Lung (tissue), 11 donors: ENCODE measurements at regions not wholly inside any gene's neighbourhood (a gene's known extent, or its start where the extent isn't known, plus 50 kb on each side); places are given as distances from the start of the nearest gene placed in this dataset.

ENCODE experiments used
- ATAC-seq: fragments of 200-7000 bp; cut with Tn5 transposase; one replicate; pipeline ENCODE4 v1.9.1; 2020; ENCODE audit warnings: moderate number of reproducible peaks; ENCODE audit not compliant: insufficient read depth, low FRiP score
- DNase-seq, 3 donors: peaks; one replicate each; pipeline ENCODE4 v3.0.0-alpha.2; 2013 to 2017
- H3K27ac ChIP-seq, 2 donors: one replicate each; pipeline ENCODE4 v1.5.1; 2013; ENCODE audit warnings: mild to moderate bottlenecking in 2 of 2, moderate library complexity in 2 of 2, control low read depth in 1 of 2, inconsistent platforms in 1 of 2, low read depth in 1 of 2, low read length in 1 of 2
- H3K27me3 ChIP-seq, 3 donors: one replicate each; pipeline ENCODE4 v1.5.1; 2013; ENCODE audit warnings: low read length in 2 of 3; ENCODE audit not compliant: control insufficient read depth in 3 of 3, insufficient read depth in 3 of 3
- H3K36me3 ChIP-seq, 4 donors: one replicate each; pipeline ENCODE4 v1.5.1; 2013; ENCODE audit warnings: low read length in 4 of 4, mild to moderate bottlenecking in 1 of 4, moderate library complexity in 1 of 4; ENCODE audit not compliant: control insufficient read depth in 4 of 4, insufficient read depth in 4 of 4
- H3K4me1 ChIP-seq, 5 donors: one replicate each; pipeline ENCODE4 v1.5.1; 2013; ENCODE audit warnings: low read length in 5 of 5, mild to moderate bottlenecking in 2 of 5, moderate library complexity in 1 of 5; ENCODE audit not compliant: control insufficient read depth in 5 of 5, insufficient read depth in 5 of 5
- H3K4me3 ChIP-seq: one replicate; pipeline ENCODE4 v1.5.1; 2013; ENCODE audit warnings: mild to moderate bottlenecking, control low read depth, moderate library complexity
- H3K9ac ChIP-seq, 2 donors: one replicate each; pipeline ENCODE4 v1.5.1; 2013; ENCODE audit warnings: low read length in 2 of 2, control low read depth in 1 of 2; ENCODE audit not compliant: insufficient read depth in 1 of 2
- H3K9me3 ChIP-seq, 4 donors: one replicate each; pipeline ENCODE4 v1.5.1; 2013; ENCODE audit warnings: low read length in 3 of 4, mild to moderate bottlenecking in 1 of 4, moderate library complexity in 1 of 4; ENCODE audit not compliant: control insufficient read depth in 4 of 4, insufficient read depth in 3 of 4
- CTCF ChIP-seq: IDR thresholded peaks from 2 replicates; pipeline ENCODE4 v1.5.1; 2012; ENCODE audit warnings: mild to moderate bottlenecking; ENCODE audit errors: control extremely low read depth, extremely low read depth
- WGBS, 2 donors: extraction: QIAGEN DNeasy Blood & Tissue Kit; methylation state at CpG; one replicate each; pipeline ENCODE4 v1.1.7; 2013; 5-methylcytosine and 5-hydroxymethylcytosine counted together
- donor health status: control.
- donor health status: control.
- donor health status: Bipolar disorder and iron deficiency.
- donor health status: healthy.
- donor health status: DM: yes; HTN: yes; CAD: no.

- Histone ChIP-seq H3K9ac (no peak overlapping the region), H3K27ac (no peak overlapping the region), H3K4me3 (no peak overlapping the region), H3K36me3 (no peaks in the 10 kb centered on the region), H3K27me3 (no peaks in the 10 kb centered on the region), H3K4me1 (no peaks in the 10 kb centered on the region), H3K9me3 (peaks cover 0 to 1% (median 0%) of the 10 kb centered on the region in 4 donors)
- TF ChIP-seq CTCF, result no peak
- DNase-seq, result no peak
- no peak for ATAC-seq
Measured at GRCh38 chr5:29897916-29898315, 1295.6 kb upstream of the CDH6 start.

GRCh38 chr5:29896646-29897045 lies 1296.8 kb upstream of the CDH6 start:
- Histone ChIP-seq H3K4me3 (no peak overlapping the region), H3K9ac (no peak overlapping the region), H3K9me3 (peaks cover 0 to 1% (median 0%) of the 10 kb centered on the region in 4 donors), H3K36me3 (no peaks in the 10 kb centered on the region), H3K4me1 (no peaks in the 10 kb centered on the region), H3K27ac (no peak overlapping the region), H3K27me3 (no peaks in the 10 kb centered on the region)
- ATAC-seq (no peak), DNase-seq (no peak)
- TF ChIP-seq CTCF, result no peak
- WGBS, 2 donors, result 62 to 71% methylated on average over 1 of the region's 1 CpG

- Histone ChIP-seq H3K4me3 (no peak overlapping the region), H3K9ac (no peak overlapping the region), H3K36me3 (no peaks in the 10 kb centered on the region), H3K4me1 (no peaks in the 10 kb centered on the region), H3K27me3 (no peaks in the 10 kb centered on the region), H3K9me3 (peaks cover 0 to 1% (median 0%) of the 10 kb centered on the region in 4 donors), H3K27ac (no peak overlapping the region)
- ATAC-seq, result no peak
- no peak for DNase-seq
- TF ChIP-seq CTCF, result no peak
- whole genome bisulfite sequencing, 2 donors, result 71 to 72% methylated on average over 2 of the region's 2 CpGs
Measured at GRCh38 chr5:29894668-29895067, 1298.8 kb upstream of the CDH6 start.

DNA sequence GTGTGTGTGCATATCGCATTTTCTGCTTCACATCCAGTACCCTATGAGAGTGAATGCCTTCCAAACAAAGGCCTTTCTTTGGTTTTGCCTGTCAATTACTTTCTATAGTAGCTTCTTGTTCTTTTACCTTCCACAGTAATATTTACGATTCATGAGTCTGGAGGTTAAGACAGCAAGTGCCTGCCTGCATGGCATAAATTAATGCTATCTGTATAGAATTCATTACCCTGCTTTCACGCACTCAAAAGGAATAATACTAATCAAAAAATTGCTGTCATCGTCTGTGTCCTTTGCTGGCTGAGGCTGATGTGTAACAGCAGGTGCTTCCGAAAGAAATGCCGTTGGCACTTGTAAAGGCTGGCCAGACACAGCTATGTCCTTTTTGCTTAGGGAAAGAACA lies 1304.4 kb upstream of the CDH6 start:
- no peaks in the 10 kb centered on the region for H3K36me3 ChIP-seq
- 91% methylated on average over 6 of the region's 6 CpGs for WGBS, 2 donors

More for the DNA sequence above, 1304.4 kb upstream of the CDH6 start:
- H3K4me3 ChIP-seq, result no peak overlapping the region
- H3K9me3 ChIP-seq, result peaks cover 0 to 1% (median 0%) of the 10 kb centered on the region in 4 donors
- H3K27me3 ChIP-seq, result no peaks in the 10 kb centered on the region
- H3K27ac ChIP-seq, result no peak overlapping the region
- TF ChIP-seq CTCF, result no peak
- H3K9ac ChIP-seq, result no peak overlapping the region
- no peaks in the 10 kb centered on the region for H3K4me1 ChIP-seq
- ATAC-seq (no peak), DNase-seq (no peak)
